ENCODE measurements at regions not wholly inside any gene's neighbourhood (a gene's known extent, or its start where the extent isn't known, plus 50 kb on each side); places are given as distances from the start of the nearest gene placed in this dataset.

DNA sequence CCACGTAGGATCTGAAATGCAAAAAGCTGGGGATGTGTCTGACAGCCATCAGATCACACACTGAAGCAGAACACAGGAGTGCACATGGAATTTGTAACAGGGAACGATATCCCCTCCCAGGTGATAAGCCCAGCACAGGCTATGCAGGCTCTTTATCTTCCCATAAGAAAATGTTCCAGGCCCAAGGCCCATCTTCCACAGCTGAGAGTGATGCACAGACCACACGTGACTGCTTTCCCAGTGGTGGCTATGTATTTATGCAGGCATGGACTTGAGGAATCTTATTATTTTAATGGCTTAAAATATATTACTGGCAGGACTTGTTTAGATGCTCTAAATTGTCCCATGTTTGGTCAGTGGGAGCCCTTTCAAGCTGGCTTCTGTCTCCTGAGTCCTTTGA lies 70.5 kb upstream of the AFF3 start:
- CTCF ChIA-PET = interaction anchor here (0.9 to 1.0 kb wide), 2 partner anchors 11 to 33 kb away, joined by 3 read pairs; no protein-coding TSS in a partner anchor
- POLR2A ChIA-PET = no interaction called here
- FAIRE-seq = no peak

GRCh38 chr2:100211521-100211920 lies 69.1 kb upstream of the AFF3 start:
- ChIA-PET CTCF (no interaction called here), POLR2A (no interaction called here)
- Histone ChIP-seq H3K9me3 (no peaks in the 10 kb centered on the region), H3K4me1 (no peaks in the 10 kb centered on the region), H3K27ac (no peak overlapping the region), H3K4me2 (no peak overlapping the region), H3K4me3 (no peak overlapping the region)
- FAIRE-seq = no peak
- TF ChIP-seq RNF2 (IDR thresholded peaks at IDR 0.05; ENCODE audit: borderline replicate concordance, low read depth) (no peak), MAFK (IDR thresholded peaks at IDR 0.05; ENCODE audit: partially characterized antibody) (no peak), ELK1 (IDR thresholded peaks at IDR 0.05; ENCODE audit: low read depth, low read length) (no peak), FOSB (CRISPR knock-in tag; IDR thresholded peaks at IDR 0.05) (no peak), POLR2AphosphoS2 (conservative IDR thresholded peaks at IDR 0.05; ENCODE audit: low read length) (no peak), JUN (IDR thresholded peaks at IDR 0.05) (no peak), TP53 (CRISPR knock-in tag; IDR thresholded peaks at IDR 0.05) (no peak), BCL3 (IDR thresholded peaks at IDR 0.05) (no peak), ZSCAN20 (CRISPR knock-in tag; IDR thresholded peaks at IDR 0.05) (no peak), E2F6 (IDR thresholded peaks at IDR 0.05; ENCODE audit: borderline replicate concordance, low read depth) (no peak), NR3C1 (IDR thresholded peaks at IDR 0.05) (no peak), MAZ (IDR thresholded peaks at IDR 0.05; ENCODE audit: borderline replicate concordance, low read depth, low read length) (no peak), MYC (IDR thresholded peaks at IDR 0.05; ENCODE audit: borderline replicate concordance, low read length) (no peak)
- TF ChIP-seq, protein P1, sequence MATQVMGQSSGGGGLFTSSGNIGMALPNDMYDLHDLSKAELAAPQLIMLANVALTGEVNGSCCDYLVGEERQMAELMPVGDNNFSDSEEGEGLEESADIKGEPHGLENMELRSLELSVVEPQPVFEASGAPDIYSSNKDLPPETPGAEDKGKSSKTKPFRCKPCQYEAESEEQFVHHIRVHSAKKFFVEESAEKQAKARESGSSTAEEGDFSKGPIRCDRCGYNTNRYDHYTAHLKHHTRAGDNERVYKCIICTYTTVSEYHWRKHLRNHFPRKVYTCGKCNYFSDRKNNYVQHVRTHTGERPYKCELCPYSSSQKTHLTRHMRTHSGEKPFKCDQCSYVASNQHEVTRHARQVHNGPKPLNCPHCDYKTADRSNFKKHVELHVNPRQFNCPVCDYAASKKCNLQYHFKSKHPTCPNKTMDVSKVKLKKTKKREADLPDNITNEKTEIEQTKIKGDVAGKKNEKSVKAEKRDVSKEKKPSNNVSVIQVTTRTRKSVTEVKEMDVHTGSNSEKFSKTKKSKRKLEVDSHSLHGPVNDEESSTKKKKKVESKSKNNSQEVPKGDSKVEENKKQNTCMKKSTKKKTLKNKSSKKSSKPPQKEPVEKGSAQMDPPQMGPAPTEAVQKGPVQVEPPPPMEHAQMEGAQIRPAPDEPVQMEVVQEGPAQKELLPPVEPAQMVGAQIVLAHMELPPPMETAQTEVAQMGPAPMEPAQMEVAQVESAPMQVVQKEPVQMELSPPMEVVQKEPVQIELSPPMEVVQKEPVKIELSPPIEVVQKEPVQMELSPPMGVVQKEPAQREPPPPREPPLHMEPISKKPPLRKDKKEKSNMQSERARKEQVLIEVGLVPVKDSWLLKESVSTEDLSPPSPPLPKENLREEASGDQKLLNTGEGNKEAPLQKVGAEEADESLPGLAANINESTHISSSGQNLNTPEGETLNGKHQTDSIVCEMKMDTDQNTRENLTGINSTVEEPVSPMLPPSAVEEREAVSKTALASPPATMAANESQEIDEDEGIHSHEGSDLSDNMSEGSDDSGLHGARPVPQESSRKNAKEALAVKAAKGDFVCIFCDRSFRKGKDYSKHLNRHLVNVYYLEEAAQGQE (IDR thresholded peaks at IDR 0.05) = no peak
- no peak for ATAC-seq
- 66% methylated on average over 3 of the region's 3 CpGs for whole genome bisulfite sequencing (ENCODE audit: missing lambda C conversion rate)
- DNase-seq (ENCODE audit: low read depth in 1 of 2, low spot score in 1 of 2) = no peak

More for the DNA sequence above, 70.5 kb upstream of the AFF3 start:
- no peaks in the 10 kb centered on the region for H3K4me1 ChIP-seq
- ATAC-seq (no peak), DNase-seq (ENCODE audit: low read depth in 1 of 2, low spot score in 1 of 2) (no peak)
- H3K9me3 ChIP-seq = no peaks in the 10 kb centered on the region
- H3K27ac ChIP-seq = no peak overlapping the region
- no peak overlapping the region for H3K4me3 ChIP-seq
- H3K4me2 ChIP-seq = no peak overlapping the region
- TF ChIP-seq RFX5 (IDR thresholded peaks at IDR 0.05) (no peak), RAD21 (conservative IDR thresholded peaks at IDR 0.05 in 1 of 2, IDR thresholded peaks at IDR 0.05 in 1 of 2) (no peak), EP300 (IDR thresholded peaks at IDR 0.05) (no peak), HOXB5 (CRISPR knock-in tag; IDR thresholded peaks at IDR 0.05) (no peak), HDAC2 (IDR thresholded peaks at IDR 0.05) (no peak), CHD2 (IDR thresholded peaks at IDR 0.05; ENCODE audit: low read length, partially characterized antibody) (no peak), ESRRA (IDR thresholded peaks at IDR 0.05; ENCODE audit: borderline replicate concordance, low read length) (no peak), HOXB13 (CRISPR knock-in tag; IDR thresholded peaks at IDR 0.05; ENCODE audit: low read depth) (no peak), MAFK (IDR thresholded peaks at IDR 0.05; ENCODE audit: partially characterized antibody) (no peak)
- WGBS (ENCODE audit: missing lambda C conversion rate) = 2% methylated on average over 3 of the region's 3 CpGs

Data from A549 (cell line).